ENCODE measurements at regions not wholly inside any gene's neighbourhood (a gene's known extent, or its start where the extent isn't known, plus 50 kb on each side); places are given as distances from the start of the nearest gene placed in this dataset.

- H3K27ac ChIP-seq = no peak overlapping the region
- H3K36me3 ChIP-seq = no peaks in the 10 kb centered on the region
- H3K27me3 ChIP-seq = no peaks in the 10 kb centered on the region
- H3K9me3 ChIP-seq = no peaks in the 10 kb centered on the region
- intact Hi-C loops (cut with DNase I) = no loop called here
- no peaks in the 10 kb centered on the region for H3K4me1 ChIP-seq (ENCODE audit: insufficient read depth)
- WGBS, 3 donors = 85 to 97% (median 96%) methylated on average over 1 of the region's 1 CpG
- no peak for DNase-seq
- TF ChIP-seq EP300 (IDR thresholded peaks at IDR 0.05) (no peak), POLR2A (IDR thresholded peaks at IDR 0.05) (no peak), CTCF (IDR thresholded peaks at IDR 0.05) (no peak)
- H3K4me3 ChIP-seq = no peak overlapping the region
Observed at GRCh38 chr3:67723863-67724262, 69.5 kb upstream of the SUCLG2 start.

GRCh38 chr3:67719333-67719732 is 64.9 kb upstream of the SUCLG2 start:
- no peaks in the 10 kb centered on the region for H3K4me1 ChIP-seq (ENCODE audit: insufficient read depth)
- DNase-seq = no peak
- no peak overlapping the region for H3K27ac ChIP-seq
- no peaks in the 10 kb centered on the region for H3K36me3 ChIP-seq
- no peaks in the 10 kb centered on the region for H3K9me3 ChIP-seq
- intact Hi-C loops (cut with DNase I) = no loop called here
- H3K4me3 ChIP-seq = no peak overlapping the region
- TF ChIP-seq POLR2A (IDR thresholded peaks at IDR 0.05) (no peak), CTCF (IDR thresholded peaks at IDR 0.05) (no peak), EP300 (IDR thresholded peaks at IDR 0.05) (no peak)
- no peaks in the 10 kb centered on the region for H3K27me3 ChIP-seq
- 91 to 96% (median 95%) methylated on average over 3 of the region's 3 CpGs for WGBS, 3 donors

- Histone ChIP-seq H3K27ac (no peak overlapping the region), H3K9me3 (no peaks in the 10 kb centered on the region), H3K36me3 (no peaks in the 10 kb centered on the region), H3K27me3 (no peaks in the 10 kb centered on the region), H3K4me3 (no peak overlapping the region), H3K4me1 (ENCODE audit: insufficient read depth) (no peaks in the 10 kb centered on the region)
- no peak for TF ChIP-seq EP300 (IDR thresholded peaks at IDR 0.05)
- no peak for TF ChIP-seq POLR2A (IDR thresholded peaks at IDR 0.05)
- no peak for TF ChIP-seq CTCF (IDR thresholded peaks at IDR 0.05)
- intact Hi-C loops (cut with DNase I) = no loop called here
- DNase-seq = no peak
- WGBS, 3 donors = 50 to 55% (median 55%) methylated on average over 5 of the region's 5 CpGs
Observed at GRCh38 chr3:67715971-67716370, 61.6 kb upstream of the SUCLG2 start.

- intact Hi-C loops (cut with DNase I) = no loop called here
- Histone ChIP-seq H3K4me3 (no peak overlapping the region), H3K27ac (no peak overlapping the region), H3K4me1 (ENCODE audit: insufficient read depth) (no peaks in the 10 kb centered on the region), H3K36me3 (no peaks in the 10 kb centered on the region), H3K27me3 (no peaks in the 10 kb centered on the region), H3K9me3 (no peaks in the 10 kb centered on the region)
- 76 to 79% (median 76%) methylated on average over 3 of the region's 3 CpGs for WGBS, 3 donors
- DNase-seq = no peak
- TF ChIP-seq CTCF (IDR thresholded peaks at IDR 0.05) = no peak
- TF ChIP-seq EP300 (IDR thresholded peaks at IDR 0.05) = no peak
- no peak for TF ChIP-seq POLR2A (IDR thresholded peaks at IDR 0.05)
Observed at GRCh38 chr3:67713764-67714469, 59.5 kb upstream of the SUCLG2 start.

All from ovary (tissue), 7 donors.